GM12892 (cell line): ENCODE measurements at regions not wholly inside any gene's neighbourhood (a gene's known extent, or its start where the extent isn't known, plus 50 kb on each side); places are given as distances from the start of the nearest gene placed in this dataset.

Source experiments
- POLR2A ChIP-seq: IDR thresholded peaks from 2 replicates; pipeline ENCODE4 v1.6.1; 2011; ENCODE audit warnings: low read depth, low read length, control low read depth
- POLR2AphosphoS5 ChIP-seq: IDR thresholded peaks from 2 replicates; pipeline ENCODE4 v1.6.1; 2011; ENCODE audit warnings: low read depth, low read length, control low read depth
- TAF1 ChIP-seq: IDR thresholded peaks from 2 replicates; pipeline ENCODE4 v1.6.1; 2011; ENCODE audit warnings: low read depth, mild to moderate bottlenecking, control low read depth, low read length, borderline replicate concordance

DNA sequence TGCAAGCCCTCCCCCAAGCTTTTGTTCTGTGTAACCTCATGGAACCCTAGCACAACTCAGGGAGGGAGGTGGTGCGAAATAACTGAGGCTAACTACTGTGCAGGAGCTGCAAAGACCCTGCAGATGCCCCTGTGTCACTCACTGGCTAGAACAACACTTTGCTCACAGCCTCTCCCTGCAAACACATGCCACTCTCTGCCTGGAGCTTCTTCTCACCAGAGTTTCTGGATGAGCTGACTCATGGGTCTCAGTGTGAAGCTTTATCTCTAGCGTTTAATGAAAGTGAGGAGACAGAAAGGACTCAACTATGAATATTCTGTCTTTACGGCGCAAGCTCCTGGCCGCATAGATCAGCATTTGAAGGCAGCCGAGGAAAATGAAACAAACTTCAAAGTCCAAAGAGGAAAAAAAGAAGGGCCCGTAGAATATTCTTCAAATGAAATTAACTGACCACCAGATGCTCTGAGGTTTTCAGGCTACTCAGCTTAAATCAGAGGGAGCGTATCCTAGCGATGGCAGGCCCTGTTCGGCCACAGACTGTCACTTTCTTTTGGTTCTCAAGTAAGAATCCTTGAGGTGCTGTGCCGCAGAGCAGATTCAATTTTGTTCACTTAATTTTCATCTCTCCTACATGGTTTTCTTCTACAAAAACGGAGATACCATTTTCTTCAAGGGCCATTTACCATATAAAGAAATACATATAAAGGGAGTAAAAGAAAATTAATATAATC is 77.7 kb upstream of the TAS2R1 start:
- no peak for TF ChIP-seq POLR2A
- TF ChIP-seq POLR2AphosphoS5, result no peak
- no peak for TF ChIP-seq TAF1
